ENCODE measurements at regions not wholly inside any gene's neighbourhood (a gene's known extent, or its start where the extent isn't known, plus 50 kb on each side); places are given as distances from the start of the nearest gene placed in this dataset.

- Histone ChIP-seq H3K18ac (ENCODE audit: low read depth, low read length) (no peak overlapping the region), H2BK20ac (ENCODE audit: low read depth, low read length) (no peak overlapping the region), H4K91ac (ENCODE audit: insufficient read depth, low read depth, low read length) (no peak overlapping the region), H3K4me2 (ENCODE audit: low read depth, low read length) (no peak overlapping the region), H3K4ac (ENCODE audit: low read depth, low read length) (no peak overlapping the region), H3K56ac (ENCODE audit: extremely low read depth, insufficient read depth, low read length) (no peak overlapping the region), H3K27me3 (ENCODE audit: control insufficient read depth, insufficient read depth, low read length) (peaks cover 2% of the 10 kb centered on the region; the same call in 1 of the 2 replicates), H3K14ac (replicated peaks; ENCODE audit: low read depth, low read length) (no peak overlapping the region), H3K27ac (ENCODE audit: insufficient read depth, low read length) (no peak overlapping the region), H3K4me3 (ENCODE audit: insufficient read depth, low read depth, low read length) (no peak overlapping the region), H3K4me1 (ENCODE audit: control insufficient read depth, insufficient read depth, low read length) (no peaks in the 10 kb centered on the region; the same call in 1 of the 2 replicates), H2BK120ac (ENCODE audit: low read depth, low read length) (no peak overlapping the region), H3K9ac (ENCODE audit: low read depth, low read length) (no peak overlapping the region), H3K23ac (ENCODE audit: low read depth, low read length) (no peak overlapping the region), H3K9me3 (ENCODE audit: control insufficient read depth, insufficient read depth, low read length) (no peaks in the 10 kb centered on the region), H3K9me1 (ENCODE audit: insufficient read depth, low read length) (no peaks in the 10 kb centered on the region), H3K79me1 (ENCODE audit: low read depth in 1 of 2, low read length in 2 of 2) (no peaks in the 10 kb centered on the region), H4K20me1 (ENCODE audit: insufficient read depth, low read length) (no peaks in the 10 kb centered on the region), H2AK5ac (ENCODE audit: low read depth, low read length) (no peak overlapping the region), H4K5ac (ENCODE audit: low read depth, low read length) (no peak overlapping the region), H2AK9ac (replicated peaks; ENCODE audit: low read depth, low read length, poor library complexity) (no peak overlapping the region), H2BK15ac (ENCODE audit: low read depth, low read length) (peak overlapping the region; percentile 28; the same call in 1 of the 3 replicates), H2BK5ac (ENCODE audit: low read depth, low read length, poor library complexity, severe bottlenecking) (no peak overlapping the region), H4K8ac (ENCODE audit: low read depth in 2 of 2, low read length in 2 of 2) (no peak overlapping the region), H3K36me3 (ENCODE audit: control insufficient read depth, insufficient read depth, low read length) (no peaks in the 10 kb centered on the region), H2AFZ (replicated peaks; ENCODE audit: low read length, poor library complexity) (no peak overlapping the region)
- no peak for TF ChIP-seq RCOR1 (IDR thresholded peaks at IDR 0.05; ENCODE audit: insufficient replicate concordance, low read length)
- no peak for TF ChIP-seq BHLHE40 (IDR thresholded peaks at IDR 0.05; ENCODE audit: low read depth, low read length)
- TF ChIP-seq USF2 (IDR thresholded peaks at IDR 0.05; ENCODE audit: low read depth, low read length), result no peak
- no peak for TF ChIP-seq MAFK (IDR thresholded peaks at IDR 0.05; ENCODE audit: low read depth, low read length)
- TF ChIP-seq RAD21 (IDR thresholded peaks at IDR 0.05; ENCODE audit: low read length), result no peak
- no peak for TF ChIP-seq MXI1 (IDR thresholded peaks at IDR 0.05; ENCODE audit: borderline replicate concordance, low read depth, low read length)
- no peak for TF ChIP-seq CTCF (conservative IDR thresholded peaks at IDR 0.05; ENCODE audit: low read depth, low read length)
- no peak for TF ChIP-seq CHD1 (IDR thresholded peaks at IDR 0.05; ENCODE audit: low read depth, low read length)
- no peak for TF ChIP-seq MAZ (IDR thresholded peaks at IDR 0.05; ENCODE audit: borderline replicate concordance, low read depth, low read length)
- no peak for TF ChIP-seq SMC3 (IDR thresholded peaks at IDR 0.05; ENCODE audit: low read depth, low read length)
- POLR2A ChIA-PET (ENCODE audit: unreplicated experiment), result no interaction called here
- no TSS peak for BruUV-seq (replicated peaks)
- DNase-seq (no peak), ATAC-seq (ENCODE audit: low read depth) (no peak)
- intact Hi-C loops (cut with micrococcal nuclease) (no loop called here), dilution Hi-C loops (cut with HindIII; ENCODE audit: low sequenced_read_pairs, unreplicated experiment) (no loop called here), in situ Hi-C loops (cut with MboI; ENCODE audit: low sequenced_read_pairs) (no loop called here)
- WGBS, 2 experiments (ENCODE audit: extremely low coverage in 2 of 2, insufficient read length in 1 of 2), result 100% methylated on average over 1 of the region's 5 CpGs; no CpG with 5 or more reads in 1 of the 2 experiments
- CTCF ChIA-PET, result interaction anchor here (1.1 kb wide), 1 partner anchor 12 kb away, joined by 3 read pairs; no protein-coding TSS in a partner anchor
Measured at GRCh38 chr5:9832921-9833320, 202.8 kb upstream of the TAS2R1 start.

Data from IMR-90 (cell line).